ENCODE measurements at regions not wholly inside any gene's neighbourhood (a gene's known extent, or its start where the extent isn't known, plus 50 kb on each side); places are given as distances from the start of the nearest gene placed in this dataset.

- no peaks in the 10 kb centered on the region for H3K4me1 ChIP-seq (ENCODE audit: control insufficient read depth, extremely low read depth, insufficient read depth, low read length)
- intact Hi-C loops (cut with micrococcal nuclease) (no loop called here), dilution Hi-C loops (cut with MboI; ENCODE audit: extremely low pct_ligation_motif_present, low sequenced_read_pairs) (no loop called here)
- H3K36me3 ChIP-seq (ENCODE audit: control insufficient read depth in 2 of 2, extremely low read depth in 1 of 2, insufficient read depth in 2 of 2, low read length in 2 of 2) = no peaks in the 10 kb centered on the region
- H4K20me1 ChIP-seq (replicated peaks; ENCODE audit: control insufficient read depth, extremely low read depth, insufficient read depth, low read length) = no peaks in the 10 kb centered on the region
- POLR2A ChIA-PET = no interaction called here
- no peaks in the 10 kb centered on the region for H3K9me1 ChIP-seq (replicated peaks; ENCODE audit: control insufficient read depth, extremely low read depth, insufficient read depth, low read length)
- no peak overlapping the region for H3K9ac ChIP-seq (replicated peaks; ENCODE audit: extremely low read depth, insufficient read depth, low read length)
- FAIRE-seq (no peak), DNase-seq (ENCODE audit: low read depth, low spot score) (no peak)
- no peaks in the 10 kb centered on the region for H3K79me2 ChIP-seq (ENCODE audit: control insufficient read depth, insufficient read depth, low read length)
- CTCF ChIA-PET = no interaction called here
- H3K27me3 ChIP-seq (ENCODE audit: control insufficient read depth in 2 of 2, insufficient read depth in 2 of 2, low read length in 2 of 2) = no peaks in the 10 kb centered on the region
- no TSS peak for BruUV-seq (replicated peaks)
- H3K9me3 ChIP-seq (replicated peaks; ENCODE audit: control insufficient read depth, insufficient read depth, low read length) = no peaks in the 10 kb centered on the region
- no peak overlapping the region for H3K4me2 ChIP-seq (ENCODE audit: insufficient read depth, low read length)
- TF ChIP-seq MAX (IDR thresholded peaks at IDR 0.05; ENCODE audit: insufficient read depth, insufficient read length) = no peak
- TF ChIP-seq POLR2A (IDR thresholded peaks at IDR 0.05; ENCODE audit: low read depth, low read length) = no peak
- no peak for TF ChIP-seq JUN (IDR thresholded peaks at IDR 0.05; ENCODE audit: borderline replicate concordance, insufficient read depth, insufficient read length, low read depth)
- TF ChIP-seq CTCF (IDR thresholded peaks at IDR 0.05; ENCODE audit: extremely low read depth in 1 of 2, insufficient read depth in 1 of 2, low read depth in 1 of 2, low read length in 2 of 2) = no peak
- TF ChIP-seq GATA2 (IDR thresholded peaks at IDR 0.05; ENCODE audit: insufficient read depth, insufficient read length, low read depth, low read length) = no peak
- TF ChIP-seq POLR2AphosphoS5 (IDR thresholded peaks at IDR 0.05; ENCODE audit: insufficient read depth, low read depth, low read length) = no peak
- no peak for TF ChIP-seq EZH2 (IDR thresholded peaks at IDR 0.05; ENCODE audit: borderline replicate concordance, low read depth, low read length, severe bottlenecking)
- TF ChIP-seq MYC (IDR thresholded peaks at IDR 0.05; ENCODE audit: low read depth, low read length) = no peak
- no peak for TF ChIP-seq FOS (IDR thresholded peaks at IDR 0.05; ENCODE audit: borderline replicate concordance, insufficient read depth, low read length)
- no peak overlapping the region for H3K27ac ChIP-seq (ENCODE audit: insufficient read depth, low read depth, low read length)
- H2AFZ ChIP-seq (ENCODE audit: low read depth, low read length) = no peak overlapping the region
- no peak overlapping the region for H3K4me3 ChIP-seq (replicated peaks in 1 of 3; ENCODE audit: insufficient read depth in 1 of 3, low read depth in 1 of 3, low read length in 3 of 3)
Measured at GRCh38 chr5:117649821-117650220, 1075.2 kb upstream of the SEMA6A start.
